Mesothelial cell of epicardium (in vitro differentiated cells): ENCODE measurements at regions not wholly inside any gene's neighbourhood (a gene's known extent, or its start where the extent isn't known, plus 50 kb on each side); places are given as distances from the start of the nearest gene placed in this dataset.

ENCODE experiments used
- DNase-seq, 2 experiments: peaks; one replicate each; pipeline ENCODE4 v3.0.0; 2021; ENCODE audit warnings: low spot score in 2 of 2; ENCODE audit not compliant: unreplicated experiment in 2 of 2
- H3K27ac Mint-ChIP-seq: 2 replicates; pipeline ENCODE4 v1.8.0; 2021; ENCODE audit warnings: mixed read lengths
- H3K27me3 Mint-ChIP-seq: 2 replicates; pipeline ENCODE4 v1.8.0; 2021; ENCODE audit warnings: low read depth, mixed read lengths
- H3K36me3 Mint-ChIP-seq: 2 replicates; pipeline ENCODE4 v1.8.0; 2021; ENCODE audit warnings: mixed read lengths
- H3K4me1 Mint-ChIP-seq: 2 replicates; pipeline ENCODE4 v1.8.0; 2021; ENCODE audit warnings: mixed read lengths
- H3K4me3 Mint-ChIP-seq: 2 replicates; pipeline ENCODE4 v1.8.0; 2021; ENCODE audit warnings: mild to moderate bottlenecking, moderate library complexity, mixed read lengths
- H3K9me3 Mint-ChIP-seq: 2 replicates; pipeline ENCODE4 v1.8.0; 2021; ENCODE audit warnings: mixed read lengths
- TF ChIP-seq, protein P1 (sequence below): fragments of 200-600 bp; sonication (generic); IDR thresholded peaks from one replicate; pipeline ENCODE4 v1.5.0; 2021; ENCODE audit warnings: antibody characterized with exemption; ENCODE audit not compliant: unreplicated experiment

DNA sequence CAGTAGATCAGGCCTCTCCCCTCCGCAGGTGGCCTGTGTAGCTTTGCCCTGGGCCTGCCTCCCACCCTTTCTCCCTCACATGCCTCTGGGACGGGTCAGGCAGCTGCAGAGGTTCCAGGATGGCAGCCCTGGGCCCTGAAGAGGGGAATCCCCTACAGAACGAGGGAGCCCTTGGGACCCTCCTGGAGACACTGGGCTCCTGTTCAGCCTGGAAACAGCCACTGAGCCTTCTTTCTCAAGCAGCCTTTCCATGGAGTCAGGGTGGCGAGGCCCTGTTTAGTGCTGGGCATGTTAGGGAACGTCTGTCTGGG lies 720.9 kb downstream of the BRD1 start:
- no peaks in the 10 kb centered on the region for H3K36me3 Mint-ChIP-seq
- H3K27ac Mint-ChIP-seq = no peak overlapping the region
- TF ChIP-seq, protein P1, sequence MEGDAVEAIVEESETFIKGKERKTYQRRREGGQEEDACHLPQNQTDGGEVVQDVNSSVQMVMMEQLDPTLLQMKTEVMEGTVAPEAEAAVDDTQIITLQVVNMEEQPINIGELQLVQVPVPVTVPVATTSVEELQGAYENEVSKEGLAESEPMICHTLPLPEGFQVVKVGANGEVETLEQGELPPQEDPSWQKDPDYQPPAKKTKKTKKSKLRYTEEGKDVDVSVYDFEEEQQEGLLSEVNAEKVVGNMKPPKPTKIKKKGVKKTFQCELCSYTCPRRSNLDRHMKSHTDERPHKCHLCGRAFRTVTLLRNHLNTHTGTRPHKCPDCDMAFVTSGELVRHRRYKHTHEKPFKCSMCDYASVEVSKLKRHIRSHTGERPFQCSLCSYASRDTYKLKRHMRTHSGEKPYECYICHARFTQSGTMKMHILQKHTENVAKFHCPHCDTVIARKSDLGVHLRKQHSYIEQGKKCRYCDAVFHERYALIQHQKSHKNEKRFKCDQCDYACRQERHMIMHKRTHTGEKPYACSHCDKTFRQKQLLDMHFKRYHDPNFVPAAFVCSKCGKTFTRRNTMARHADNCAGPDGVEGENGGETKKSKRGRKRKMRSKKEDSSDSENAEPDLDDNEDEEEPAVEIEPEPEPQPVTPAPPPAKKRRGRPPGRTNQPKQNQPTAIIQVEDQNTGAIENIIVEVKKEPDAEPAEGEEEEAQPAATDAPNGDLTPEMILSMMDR = no peak
- H3K4me1 Mint-ChIP-seq = peaks cover 3% of the 10 kb centered on the region
- H3K4me3 Mint-ChIP-seq = no peak overlapping the region
- DNase-seq = no peak
- no peaks in the 10 kb centered on the region for H3K9me3 Mint-ChIP-seq
- H3K27me3 Mint-ChIP-seq = peaks cover 32% of the 10 kb centered on the region

DNA sequence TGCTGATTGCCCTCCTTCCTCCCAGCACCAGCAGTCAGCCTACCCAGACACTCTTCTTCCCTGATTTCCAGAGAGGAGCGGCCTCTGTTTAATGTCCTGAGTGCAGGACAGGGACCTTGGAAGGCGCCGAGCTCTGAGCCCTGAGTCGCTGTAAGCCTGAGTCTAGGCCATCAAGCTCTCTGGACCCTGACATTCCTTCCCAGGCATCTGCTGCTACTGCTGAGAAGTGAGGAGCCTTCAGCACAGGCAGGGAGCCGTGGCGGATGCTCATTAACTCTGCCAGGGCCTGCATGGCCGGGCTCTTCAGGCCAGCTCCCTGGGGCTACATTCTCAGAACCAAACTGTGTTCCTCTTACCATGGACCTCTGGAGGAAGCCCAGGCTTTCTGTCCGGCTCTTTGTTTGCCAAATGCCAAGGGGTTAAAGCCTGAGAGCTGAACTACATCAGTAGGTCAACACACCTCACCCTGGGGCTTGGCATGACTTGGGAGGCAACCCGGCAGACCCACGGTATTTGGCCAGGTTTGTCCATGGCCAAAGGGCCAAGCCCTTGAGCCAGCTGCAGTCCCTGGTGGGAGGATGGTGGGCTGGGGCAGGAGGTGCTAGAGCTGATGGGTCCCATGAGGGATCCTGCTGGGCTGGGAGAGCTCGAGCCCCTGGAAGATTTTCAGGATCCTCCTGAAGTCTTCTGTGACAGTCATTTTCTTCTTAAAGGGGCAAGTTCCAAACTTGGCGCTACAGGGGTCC lies 721.4 kb downstream of the BRD1 start:
- DNase-seq = no peak
- H3K36me3 Mint-ChIP-seq = no peaks in the 10 kb centered on the region
- no peak overlapping the region for H3K27ac Mint-ChIP-seq
- no peaks in the 10 kb centered on the region for H3K9me3 Mint-ChIP-seq
- H3K27me3 Mint-ChIP-seq = peaks cover 34% of the 10 kb centered on the region
- peaks cover 3% of the 10 kb centered on the region for H3K4me1 Mint-ChIP-seq
- TF ChIP-seq, protein P1 = no peak
- H3K4me3 Mint-ChIP-seq = no peak overlapping the region

DNA sequence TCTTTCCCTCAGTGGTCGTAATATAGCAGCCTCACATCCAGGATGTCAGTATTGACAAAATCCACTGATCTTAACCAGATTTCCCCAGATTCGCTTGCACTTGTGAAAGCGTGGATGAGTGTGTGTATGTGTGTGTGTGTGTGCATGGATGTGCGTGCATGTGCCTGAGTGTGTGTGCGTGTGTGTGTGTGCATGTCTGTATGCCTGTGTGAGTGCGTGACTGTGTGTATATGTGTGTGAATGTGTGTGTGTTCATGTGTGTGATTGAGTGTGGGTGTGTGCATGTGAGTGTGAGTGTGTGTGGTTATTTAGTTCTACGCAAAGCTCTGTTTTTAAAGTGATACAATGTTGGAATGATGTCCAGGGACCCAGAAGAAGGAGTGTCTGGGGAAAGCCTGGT lies 723.2 kb downstream of the BRD1 start:
- no peak overlapping the region for H3K4me3 Mint-ChIP-seq
- no peak for DNase-seq
- H3K9me3 Mint-ChIP-seq = no peaks in the 10 kb centered on the region
- H3K4me1 Mint-ChIP-seq = no peaks in the 10 kb centered on the region
- H3K36me3 Mint-ChIP-seq = no peaks in the 10 kb centered on the region
- no peak overlapping the region for H3K27ac Mint-ChIP-seq
- TF ChIP-seq, protein P1 = no peak
- peaks cover 30% of the 10 kb centered on the region for H3K27me3 Mint-ChIP-seq

DNA sequence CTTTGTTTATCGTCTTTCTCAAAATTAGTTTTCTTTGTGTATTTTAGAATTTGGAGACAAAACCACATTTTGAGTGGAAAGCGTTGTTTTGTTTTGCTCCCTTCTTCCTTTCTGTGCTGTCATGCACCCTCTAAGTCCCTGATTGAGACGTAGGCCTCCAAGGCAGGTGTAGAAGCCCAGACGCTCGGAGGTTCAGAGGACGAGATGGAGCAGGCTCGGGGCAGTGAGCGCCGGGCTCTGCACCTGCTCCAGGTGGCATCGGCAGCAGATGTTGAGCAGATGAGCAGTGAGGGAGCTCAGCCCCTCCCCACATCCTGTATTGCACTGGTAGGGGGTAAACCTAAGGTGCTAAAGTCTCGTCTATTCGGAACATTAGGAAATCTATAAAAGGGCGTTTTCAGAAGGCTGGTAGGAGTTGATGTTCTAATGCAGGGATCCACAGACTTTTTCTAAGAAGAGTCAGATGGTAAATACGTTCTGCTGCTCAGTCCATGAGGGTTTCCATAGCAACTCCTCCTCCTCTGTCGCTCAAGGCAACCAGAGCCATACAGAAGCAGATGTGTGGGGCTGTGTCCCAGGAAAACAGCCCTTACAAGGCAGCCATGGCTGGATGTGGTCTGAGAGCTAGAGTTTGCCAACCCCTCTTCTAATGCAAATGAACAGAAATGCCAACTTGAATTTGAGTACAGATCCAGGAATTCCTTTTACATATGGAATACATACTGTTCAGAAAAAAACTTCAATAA lies 724.2 kb downstream of the BRD1 start:
- H3K27me3 Mint-ChIP-seq = peaks cover 27% of the 10 kb centered on the region
- H3K27ac Mint-ChIP-seq = no peak overlapping the region
- H3K4me1 Mint-ChIP-seq = no peaks in the 10 kb centered on the region
- no peak overlapping the region for H3K4me3 Mint-ChIP-seq
- TF ChIP-seq, protein P1 = no peak
- H3K36me3 Mint-ChIP-seq = no peaks in the 10 kb centered on the region
- no peak for DNase-seq
- H3K9me3 Mint-ChIP-seq = no peaks in the 10 kb centered on the region

DNA sequence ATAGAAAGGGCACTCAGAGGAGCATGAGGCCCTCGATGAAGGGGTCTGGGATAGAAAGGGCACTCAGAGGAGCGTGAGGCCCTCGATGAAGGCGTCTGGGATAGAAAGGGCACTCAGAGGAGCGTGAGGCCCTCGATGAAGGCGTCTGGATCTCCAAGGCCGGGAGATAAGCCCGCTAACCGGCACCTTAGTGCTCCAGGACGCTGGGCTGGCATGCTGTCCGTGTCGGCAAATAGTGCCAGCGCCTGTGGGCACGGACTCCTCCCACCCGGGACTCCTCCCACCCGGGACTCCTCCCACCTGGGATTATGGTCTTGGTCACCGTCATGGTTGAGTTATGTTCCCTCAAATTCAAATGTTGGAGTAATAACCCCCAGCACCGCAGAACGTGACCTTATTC lies 725.3 kb downstream of the BRD1 start:
- Mint-ChIP-seq H3K27ac (no peak overlapping the region), H3K4me1 (no peaks in the 10 kb centered on the region), H3K9me3 (no peaks in the 10 kb centered on the region), H3K4me3 (no peak overlapping the region), H3K27me3 (peaks cover 26% of the 10 kb centered on the region), H3K36me3 (no peaks in the 10 kb centered on the region)
- no peak for DNase-seq
- TF ChIP-seq, protein P1 = no peak
